Stimulated activated CD4-positive, alpha-beta T cell treated with anti-CD3 and anti-CD28 coated beads, TNF-alpha, amount 100 ng/mL, for 24 hours (primary cell): ENCODE measurements at regions not wholly inside any gene's neighbourhood (a gene's known extent, or its start where the extent isn't known, plus 50 kb on each side); places are given as distances from the start of the nearest gene placed in this dataset.

Experiments
- DNase-seq, 3 experiments: peaks; one replicate each; pipeline ENCODE4 v3.0.0-alpha.2; 2020; ENCODE audit warnings: low read depth in 3 of 3

GRCh38 chr15:37701230-37701629 lies 233.2 kb upstream of the TMCO5A start:
- DNase-seq = no peak

GRCh38 chr15:37709669-37710068 lies 224.8 kb upstream of the TMCO5A start:
- no peak for DNase-seq

GRCh38 chr15:37715101-37715500 lies 219.3 kb upstream of the TMCO5A start:
- no peak for DNase-seq

GRCh38 chr15:37720267-37720666 lies 214.2 kb upstream of the TMCO5A start:
- DNase-seq = no peak

DNA sequence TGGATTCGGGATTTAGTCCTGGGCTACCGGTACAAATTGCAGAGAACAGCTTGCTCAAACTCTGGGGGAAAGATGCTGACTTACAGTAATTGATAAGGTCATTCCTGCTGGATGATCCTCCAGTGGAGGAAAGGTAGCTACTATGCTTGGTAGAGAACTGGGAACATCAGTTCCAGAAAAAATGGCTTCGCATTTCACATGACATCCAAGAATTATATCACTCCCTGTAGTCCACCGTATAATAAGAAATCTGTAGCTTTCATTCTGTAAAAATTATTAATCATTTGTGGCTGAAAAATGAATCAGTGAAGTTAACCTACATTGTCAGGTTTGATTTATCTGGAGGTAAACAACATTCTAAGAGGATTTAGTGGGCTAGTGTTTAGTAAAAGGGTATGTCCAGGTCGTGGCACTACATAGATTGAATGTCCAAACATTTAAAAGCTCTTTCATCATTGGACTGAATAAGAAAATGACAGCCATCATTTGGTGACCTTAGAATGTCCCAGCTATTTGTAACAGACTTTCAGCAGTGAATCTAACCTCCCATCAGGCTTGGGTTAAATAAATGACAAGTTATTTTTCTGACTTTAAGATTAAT lies 203.2 kb upstream of the TMCO5A start:
- no peak for DNase-seq

GRCh38 chr15:37733628-37734027 lies 200.8 kb upstream of the TMCO5A start:
- no peak for DNase-seq

- no peak for DNase-seq
These were observed 193.8 kb upstream of the TMCO5A start for GRCh38 chr15:37740623-37741141.

- no peak for DNase-seq
These were observed 190.6 kb upstream of the TMCO5A start for GRCh38 chr15:37743826-37744225.

DNA sequence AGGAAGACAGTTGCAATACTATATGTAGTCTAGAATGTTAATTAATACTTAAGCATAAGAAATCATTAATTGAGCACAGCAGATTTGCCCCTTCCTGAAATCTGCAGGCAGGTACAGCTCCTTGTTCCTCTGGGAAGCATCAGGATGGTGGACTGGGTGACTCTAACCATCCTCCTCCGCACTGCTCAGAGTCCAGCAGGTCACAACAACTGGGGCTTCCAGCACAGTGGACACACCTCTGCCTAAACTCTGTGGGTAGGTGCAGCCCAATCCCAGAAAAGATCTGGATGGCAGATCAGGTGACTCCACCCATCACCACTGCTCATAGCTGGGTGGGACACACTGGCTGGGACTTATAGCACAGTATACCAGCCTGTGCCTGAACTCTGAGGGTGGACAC lies 189.9 kb upstream of the TMCO5A start:
- no peak for DNase-seq

DNA sequence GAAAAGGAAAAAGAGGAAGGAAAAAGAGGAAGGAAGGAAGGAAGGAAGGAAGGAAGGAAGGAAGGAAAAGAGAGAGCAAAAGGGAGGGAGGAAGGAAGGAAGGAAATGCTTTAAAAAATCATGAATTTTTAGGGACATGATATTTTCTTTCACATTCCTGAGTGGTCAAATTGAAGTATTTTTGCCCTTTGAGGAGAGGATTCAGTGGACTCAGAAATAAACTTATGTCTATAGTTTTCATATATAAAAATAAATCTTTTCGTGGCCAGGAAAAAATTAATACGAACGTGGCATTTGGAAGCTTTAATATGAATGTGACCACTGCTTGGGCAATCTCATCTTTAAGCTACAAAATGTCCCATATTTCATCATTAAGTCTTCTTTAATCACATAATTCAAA lies 183.0 kb upstream of the TMCO5A start:
- no peak for DNase-seq

GRCh38 chr15:37756407-37756806 lies 178.0 kb upstream of the TMCO5A start:
- DNase-seq = no peak

DNA sequence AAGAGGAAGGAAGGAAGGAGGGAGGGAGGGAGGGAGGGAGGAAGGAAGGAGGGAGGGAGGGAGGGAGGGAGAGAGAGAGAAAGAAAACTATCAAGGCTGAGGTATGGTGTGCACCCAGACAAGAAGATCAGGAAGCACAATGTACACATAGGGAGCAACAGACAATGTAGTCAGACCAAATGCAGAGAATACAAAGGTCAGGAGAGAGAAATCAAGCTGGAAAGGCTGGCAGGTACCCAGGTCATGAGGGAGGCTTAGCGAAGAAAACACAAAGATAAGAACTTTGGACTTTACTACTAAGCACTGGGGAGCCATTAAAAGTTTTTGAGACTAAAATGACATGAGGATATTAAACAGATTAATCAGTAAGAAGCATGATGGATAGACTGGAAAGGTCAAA lies 176.0 kb upstream of the TMCO5A start:
- DNase-seq = no peak

GRCh38 chr15:37764733-37765191 lies 169.7 kb upstream of the TMCO5A start:
- DNase-seq = peak; percentile 2 to 4 (median 4)

DNA sequence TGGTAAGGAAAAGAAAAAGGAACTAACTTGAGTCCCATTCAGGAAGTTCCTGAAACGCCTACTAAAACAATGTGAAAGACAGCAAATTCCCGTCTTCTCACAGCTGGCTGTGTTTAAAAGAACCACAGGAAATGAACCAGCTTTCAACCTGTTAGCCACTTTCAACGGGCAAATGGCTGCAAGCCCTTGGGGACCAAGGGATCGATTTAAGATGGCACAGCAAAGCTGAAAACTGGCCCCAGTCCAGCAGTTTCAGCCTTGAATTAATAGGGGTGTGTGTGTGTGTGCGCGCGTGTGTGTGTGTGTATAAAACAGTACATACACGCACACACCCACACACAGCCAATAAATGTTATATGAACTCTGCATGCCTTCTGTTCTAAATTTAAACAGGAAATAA lies 168.7 kb upstream of the TMCO5A start:
- DNase-seq = no peak

GRCh38 chr15:37767841-37768455 lies 166.5 kb upstream of the TMCO5A start:
- DNase-seq = no peak

DNA sequence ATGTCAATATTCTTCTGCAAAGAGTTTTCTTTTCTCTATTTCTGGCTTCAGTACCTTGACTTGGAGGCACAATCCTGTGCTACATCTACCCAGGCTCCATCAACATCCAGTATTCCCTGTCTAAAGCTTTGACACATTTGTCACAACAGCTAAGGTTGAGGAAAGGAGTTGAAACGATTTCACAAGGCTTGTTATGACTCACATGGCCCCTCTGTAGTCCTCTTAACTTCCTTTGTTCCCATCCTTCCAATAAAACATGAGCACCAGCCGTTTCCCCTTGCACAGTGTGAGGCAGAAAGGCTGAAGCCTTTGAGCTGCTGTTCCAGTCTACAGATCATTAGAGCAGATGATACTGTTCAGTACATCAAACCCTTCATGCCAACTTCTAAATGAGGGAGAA lies 163.0 kb upstream of the TMCO5A start:
- no peak for DNase-seq

DNA sequence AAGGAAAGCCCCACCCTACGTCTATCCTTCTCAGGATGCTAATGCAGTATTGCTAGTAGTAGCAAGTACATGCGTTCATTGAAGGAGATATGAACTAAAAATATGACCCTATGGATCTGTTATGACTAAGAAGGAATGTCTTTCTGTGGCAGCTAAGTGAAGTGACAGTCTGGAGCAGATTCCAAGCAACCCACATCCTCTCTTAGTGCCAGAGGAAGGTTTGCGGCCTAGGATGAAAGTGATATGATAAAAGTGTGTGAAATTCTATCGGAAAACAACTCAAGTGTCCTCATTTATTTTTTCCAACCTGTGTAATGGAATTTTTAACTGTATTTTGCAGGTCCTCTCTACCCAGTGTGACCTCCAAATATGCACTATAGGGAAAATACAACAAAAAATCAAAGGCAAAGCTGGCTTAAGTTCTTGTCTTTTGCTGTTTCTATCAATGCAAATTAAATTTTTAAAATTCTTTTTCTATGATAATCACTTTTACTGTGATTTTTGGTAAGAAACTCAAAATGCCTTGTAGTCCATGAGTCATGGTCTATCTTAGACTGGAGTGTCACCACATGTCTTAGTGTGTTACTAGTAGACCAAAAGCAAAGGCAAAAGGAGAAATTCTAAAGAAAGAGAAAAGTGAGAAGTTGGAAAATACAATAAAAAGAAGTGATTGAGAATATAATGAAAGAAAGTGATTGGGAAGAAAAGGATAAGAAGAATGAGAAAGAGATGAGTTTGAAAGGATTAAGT lies 161.2 kb upstream of the TMCO5A start:
- no peak for DNase-seq

DNA sequence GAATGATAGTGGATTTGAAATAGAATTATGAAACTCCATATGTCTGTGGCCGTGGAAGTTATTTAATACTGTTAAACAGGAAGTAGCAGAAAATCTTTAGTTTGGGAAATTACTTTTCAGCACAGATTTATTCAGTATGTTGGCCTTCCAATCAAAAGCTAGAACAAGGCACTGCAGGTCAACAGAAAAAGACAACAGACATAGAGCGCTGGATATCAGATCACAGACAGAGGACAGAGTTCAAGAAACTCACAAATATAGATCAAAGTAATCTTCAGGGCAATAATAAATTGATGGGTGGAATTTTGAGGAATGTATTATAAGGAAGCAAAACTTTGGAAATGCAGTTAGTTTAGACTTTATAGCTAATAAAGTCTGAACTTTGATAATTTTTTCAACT lies 159.5 kb upstream of the TMCO5A start:
- DNase-seq = no peak

DNA sequence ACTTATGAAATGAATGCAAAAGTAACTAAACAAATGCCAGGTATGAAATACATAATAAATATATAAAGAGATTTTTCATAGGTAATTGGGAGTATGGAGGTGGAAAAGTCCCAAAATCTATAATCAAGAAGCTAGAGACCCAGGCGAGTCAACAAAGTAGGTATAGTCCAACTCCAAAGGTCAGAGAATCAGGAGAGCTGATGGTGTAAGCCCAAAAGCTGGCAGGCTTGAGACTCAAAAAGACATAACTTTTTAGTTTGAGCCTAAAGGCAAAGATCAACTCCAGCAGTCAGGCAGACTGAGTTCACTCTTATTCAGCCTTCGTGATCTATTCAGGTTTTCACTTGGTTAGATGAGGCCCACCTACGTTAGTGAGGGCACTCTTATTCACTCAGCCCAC lies 157.4 kb upstream of the TMCO5A start:
- DNase-seq = no peak

GRCh38 chr15:37783290-37783689 lies 151.2 kb upstream of the TMCO5A start:
- DNase-seq = no peak

DNA sequence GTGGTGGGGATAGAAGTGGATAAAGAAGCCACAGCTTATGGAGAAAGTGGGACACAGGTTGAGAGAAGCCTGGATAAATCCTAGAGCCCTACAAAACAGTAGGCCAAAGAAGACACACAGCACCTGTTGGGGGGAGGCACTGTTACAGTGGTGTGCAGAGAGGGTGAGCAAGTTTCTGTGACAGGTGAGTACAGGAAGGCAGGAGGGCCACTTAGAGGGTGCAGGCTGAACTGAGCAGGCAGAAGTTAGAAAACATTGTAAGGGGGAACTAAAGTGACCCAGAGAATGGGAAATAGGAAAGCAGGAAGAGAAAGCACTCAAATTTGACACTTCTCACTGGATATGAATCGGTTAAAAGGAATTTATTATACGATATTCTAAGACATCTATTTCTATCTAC lies 146.1 kb upstream of the TMCO5A start:
- no peak for DNase-seq

DNA sequence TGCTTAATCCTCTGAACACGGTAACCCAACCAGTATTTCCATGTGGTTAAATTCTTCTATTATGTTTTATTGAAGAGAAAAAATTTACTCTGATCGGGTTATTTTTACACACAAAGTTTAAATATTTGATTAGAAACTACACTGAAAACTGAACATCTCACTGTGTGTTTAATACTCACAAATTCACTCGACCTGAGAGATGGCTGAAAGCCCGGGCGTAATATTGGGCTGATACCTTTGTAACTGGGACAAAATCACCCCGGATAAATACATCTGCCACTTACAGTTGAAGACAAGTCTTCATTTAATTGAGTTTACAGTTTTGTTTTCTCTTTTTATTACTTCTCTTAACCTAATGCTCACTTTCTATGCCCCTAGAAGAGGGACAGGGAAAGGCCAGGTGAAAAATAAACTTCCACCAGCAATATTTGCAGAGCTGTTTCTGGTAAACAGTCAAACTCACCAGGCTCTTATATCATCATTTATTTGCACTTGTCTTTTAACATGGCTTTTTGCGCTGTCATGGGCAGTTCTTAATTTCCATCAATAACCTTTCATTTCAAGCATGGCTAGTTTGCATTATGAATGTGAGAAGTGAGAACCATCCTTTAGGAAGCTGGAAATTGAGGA lies 145.6 kb upstream of the TMCO5A start:
- no peak for DNase-seq

DNA sequence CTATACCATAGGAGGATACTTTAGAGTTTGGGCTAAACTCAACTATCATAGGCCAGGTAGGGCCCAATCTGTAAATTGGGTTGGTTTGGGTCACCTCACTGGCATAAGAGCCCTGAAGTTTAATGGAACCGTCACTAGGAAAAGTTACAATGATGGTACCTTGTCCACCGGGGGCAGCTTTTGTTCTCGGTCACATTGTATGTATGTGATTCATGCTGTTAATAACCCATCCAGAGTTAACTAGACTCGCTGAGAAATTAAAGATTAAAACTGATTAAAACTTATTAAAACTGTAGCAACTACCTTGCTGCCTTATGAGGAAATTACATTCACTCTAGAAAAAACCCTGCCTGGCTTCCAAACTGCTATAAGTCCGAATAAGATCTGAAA lies 145.0 kb upstream of the TMCO5A start:
- no peak for DNase-seq
